ENCODE measurements at regions not wholly inside any gene's neighbourhood (a gene's known extent, or its start where the extent isn't known, plus 50 kb on each side); places are given as distances from the start of the nearest gene placed in this dataset.

GRCh38 chr1:209431402-209431801 is 152.1 kb upstream of the CAMK1G start:
- TF ChIP-seq CTCF (IDR thresholded peaks at IDR 0.05; ENCODE audit: borderline replicate concordance, extremely low read depth, low read length, poor library complexity, severe bottlenecking) (no peak), EZH2 (IDR thresholded peaks at IDR 0.05; ENCODE audit: borderline replicate concordance, low read depth, low read length, severe bottlenecking) (no peak)

All from DND-41 (cell line).